OCI-LY7 (cell line): ENCODE measurements at regions not wholly inside any gene's neighbourhood (a gene's known extent, or its start where the extent isn't known, plus 50 kb on each side); places are given as distances from the start of the nearest gene placed in this dataset.

Experiments
- BruUV-seq: library from RNA; stranded (reverse); fragments of 400-500 nt; replicated peaks from 2 replicates; lab custom pipeline; 2021; lab: Mats Ljungman, UMichigan
- CTCF ChIA-PET: fragments of 300-600 bp; sonication (Branson Sonifier 250); formaldehyde crosslinking; loops from one replicate; lab custom pipeline; 2022; ENCODE audit warnings: antibody characterized with exemption; ENCODE audit not compliant: unreplicated experiment; lab: Charles Lee
- POLR2A ChIA-PET: fragments of 300-600 bp; sonication (Branson Sonifier 250); formaldehyde crosslinking; loops from one replicate; lab custom pipeline; 2022; ENCODE audit warnings: antibody characterized with exemption; lab: Charles Lee
- DNase-seq: peaks from one replicate; pipeline ENCODE4 v3.0.0-alpha.2; 2015; ENCODE audit warnings: low spot score
- H2AFZ ChIP-seq: fragments of 200-600 bp; sonication (generic), shearing (Covaris generic); 2 replicates; pipeline ENCODE4 v1.6.1; 2014; ENCODE audit warnings: mild to moderate bottlenecking, antibody characterized with exemption, low read length, moderate library complexity
- H3K27ac ChIP-seq: fragments of 200-600 bp; sonication (generic); 2 replicates; pipeline ENCODE4 v1.5.1; 2014; ENCODE audit warnings: mixed run types, low read depth, mild to moderate bottlenecking, moderate library complexity, low read length, inconsistent platforms; ENCODE audit not compliant: poor library complexity, severe bottlenecking
- H3K36me3 ChIP-seq: fragments of 200-600 bp; sonication (generic); 2 replicates; pipeline ENCODE4 v1.6.1; 2014; ENCODE audit warnings: mild to moderate bottlenecking, antibody characterized with exemption, low read length, moderate library complexity, mixed read lengths; ENCODE audit not compliant: insufficient read depth
- H3K4me1 ChIP-seq: fragments of 200-600 bp; sonication (generic); 2 replicates; pipeline ENCODE4 v1.5.1; 2014; ENCODE audit warnings: mild to moderate bottlenecking, low read length; ENCODE audit not compliant: insufficient read depth, poor library complexity, severe bottlenecking
- H3K4me2 ChIP-seq: fragments of 200-600 bp; sonication (generic); 2 replicates; pipeline ENCODE4 v1.6.1; 2014; ENCODE audit warnings: mild to moderate bottlenecking, low read length
- H3K4me3 ChIP-seq: fragments of 200-600 bp; sonication (generic); 2 replicates; pipeline ENCODE4 v1.5.1; 2014; ENCODE audit warnings: mild to moderate bottlenecking, low read depth, low read length; ENCODE audit not compliant: poor library complexity, severe bottlenecking
- H3K79me2 ChIP-seq: fragments of 200-600 bp; sonication (generic); 2 replicates; pipeline ENCODE4 v1.6.1; 2016; ENCODE audit warnings: low read depth, mild to moderate bottlenecking, low read length, moderate library complexity, mixed read lengths; ENCODE audit not compliant: insufficient read depth
- H3K9me2 ChIP-seq: fragments of 200-600 bp; sonication (generic); 2 replicates; pipeline ENCODE4 v1.6.1; 2016; ENCODE audit warnings: mild to moderate bottlenecking, low read length, mixed read lengths; ENCODE audit not compliant: insufficient read depth
- H3K9me3 ChIP-seq: fragments of 200-600 bp; sonication (generic); 2 replicates; pipeline ENCODE4 v1.6.1; 2014; ENCODE audit warnings: mild to moderate bottlenecking, mixed run types, low read length, mixed read lengths
- H4K20me1 ChIP-seq: fragments of 200-600 bp; sonication (generic); 2 replicates; pipeline ENCODE4 v1.6.1; 2014; ENCODE audit warnings: mild to moderate bottlenecking, antibody characterized with exemption, low read length, moderate library complexity, mixed read lengths; ENCODE audit not compliant: insufficient read depth
- CTCF ChIP-seq: fragments of 200-600 bp; sonication (generic); conservative IDR thresholded peaks from 2 replicates; pipeline ENCODE4 v1.5.1; 2014; ENCODE audit warnings: mild to moderate bottlenecking, antibody characterized with exemption, low read length, moderate library complexity, mixed read lengths
- EZH2phosphoT487 ChIP-seq: fragments of 200-600 bp; sonication (generic); IDR thresholded peaks from 2 replicates; pipeline ENCODE4 v1.6.1; 2018; ENCODE audit warnings: low read depth, borderline replicate concordance, mild to moderate bottlenecking, mixed run types, antibody characterized with exemption, low read length, moderate library complexity, mixed read lengths
- intact Hi-C: fragments of 100-400 bp; cut with micrococcal nuclease; formaldehyde crosslinking; loops from one replicate; pipeline ENCODE4 v1.10.0; 2022; ENCODE audit not compliant: unreplicated experiment

GRCh38 chr2:146189541-146189940 lies 1655.3 kb upstream of the ACVR2A start:
- CTCF ChIA-PET: no interaction called here

GRCh38 chr2:146173934-146174333 lies 1654.0 kb upstream of the ZEB2 start:
- BruUV-seq: no TSS peak
- POLR2A ChIA-PET: interaction anchor here (1.1 kb wide), 1 partner anchor 28 kb away, joined by 3 read pairs; no protein-coding TSS in a partner anchor

More at GRCh38 chr2:146189541-146189940, 1655.3 kb upstream of the ACVR2A start:
- no peaks in the 10 kb centered on the region for H3K4me1 ChIP-seq
- no peak overlapping the region for H3K4me3 ChIP-seq
- no TSS peak for BruUV-seq
- no peaks in the 10 kb centered on the region for H4K20me1 ChIP-seq
- no peak overlapping the region; the same call in 1 of the 2 replicates for H2AFZ ChIP-seq
- H3K4me2 ChIP-seq: no peak overlapping the region
- no peaks in the 10 kb centered on the region for H3K9me2 ChIP-seq
- POLR2A ChIA-PET: no interaction called here
- no peaks in the 10 kb centered on the region for H3K79me2 ChIP-seq
- H3K36me3 ChIP-seq: no peaks in the 10 kb centered on the region
- DNase-seq: no peak
- no peaks in the 10 kb centered on the region for H3K9me3 ChIP-seq
- H3K27ac ChIP-seq: no peak overlapping the region
- TF ChIP-seq EZH2phosphoT487 (no peak), CTCF (no peak)
- intact Hi-C loops: no loop called here

More at GRCh38 chr2:146173934-146174333, 1654.0 kb upstream of the ZEB2 start:
- TF ChIP-seq EZH2phosphoT487: no peak
- no peak for TF ChIP-seq CTCF
- Histone ChIP-seq H3K4me1 (no peaks in the 10 kb centered on the region), H3K9me3 (no peaks in the 10 kb centered on the region; the same call in 1 of the 2 replicates), H3K9me2 (no peaks in the 10 kb centered on the region), H3K36me3 (no peaks in the 10 kb centered on the region), H3K27ac (no peak overlapping the region), H4K20me1 (no peaks in the 10 kb centered on the region), H3K4me2 (no peak overlapping the region), H3K79me2 (no peaks in the 10 kb centered on the region), H3K4me3 (no peak overlapping the region), H2AFZ (no peak overlapping the region)
- CTCF ChIA-PET: no interaction called here
- intact Hi-C loops: no loop called here
- DNase-seq: no peak
